H9 (cell line): ENCODE measurements at regions not wholly inside any gene's neighbourhood (a gene's known extent, or its start where the extent isn't known, plus 50 kb on each side); places are given as distances from the start of the nearest gene placed in this dataset.

ENCODE experiments used
- DNase-seq: peaks from one replicate; pipeline ENCODE4 v3.0.0-alpha.2; 2017
- H2AFZ ChIP-seq: one replicate; pipeline ENCODE4 v1.6.1; 2013; ENCODE audit warnings: mild to moderate bottlenecking, low read length, control low read depth, moderate library complexity
- H2AK5ac ChIP-seq: 2 replicates; pipeline ENCODE4 v1.6.1; 2013; ENCODE audit warnings: low read length, control low read depth, mixed read lengths; ENCODE audit not compliant: insufficient read length
- H2BK120ac ChIP-seq: one replicate; pipeline ENCODE4 v1.6.1; 2013; ENCODE audit warnings: low read depth, mild to moderate bottlenecking, low read length, control low read depth, inconsistent platforms; ENCODE audit not compliant: poor library complexity, severe bottlenecking
- H2BK12ac ChIP-seq: 2 replicates; pipeline ENCODE4 v1.6.1; 2013; ENCODE audit warnings: low read length, control low read depth, mixed read lengths, low read depth; ENCODE audit not compliant: insufficient read length
- H2BK15ac ChIP-seq: 2 replicates; pipeline ENCODE4 v1.6.1; 2013; ENCODE audit warnings: low read depth, low read length, control low read depth
- H2BK20ac ChIP-seq: one replicate; pipeline ENCODE4 v1.6.1; 2013; ENCODE audit warnings: low read depth, mild to moderate bottlenecking, low read length, control low read depth, inconsistent platforms; ENCODE audit not compliant: poor library complexity, severe bottlenecking
- H2BK5ac ChIP-seq: 2 replicates; pipeline ENCODE4 v1.6.1; 2013; ENCODE audit warnings: low read length, control low read depth, mixed read lengths; ENCODE audit not compliant: insufficient read length
- H3K14ac ChIP-seq: 2 replicates; pipeline ENCODE4 v1.6.1; 2013; ENCODE audit warnings: low read length, control low read depth; ENCODE audit not compliant: insufficient read depth
- H3K18ac ChIP-seq: 2 replicates; pipeline ENCODE4 v1.6.1; 2013; ENCODE audit warnings: low read depth, mild to moderate bottlenecking, mixed read lengths, low read length, control low read depth; ENCODE audit not compliant: insufficient read length
- H3K23ac ChIP-seq: 2 replicates; pipeline ENCODE4 v1.6.1; 2013; ENCODE audit warnings: low read length, control low read depth, mixed read lengths, low read depth; ENCODE audit not compliant: insufficient read length
- H3K23me2 ChIP-seq: 2 replicates; pipeline ENCODE4 v1.6.1; 2013; ENCODE audit warnings: low read depth, mild to moderate bottlenecking, mixed read lengths, low read length, control low read depth; ENCODE audit not compliant: insufficient read length, poor library complexity, severe bottlenecking
- H3K27ac ChIP-seq: 2 replicates; pipeline ENCODE4 v1.5.1; 2013; ENCODE audit warnings: low read length, control low read depth, mixed read lengths, low read depth; ENCODE audit not compliant: insufficient read length
- H3K27me3 ChIP-seq: 2 replicates; pipeline ENCODE4 v1.6.1; 2013; ENCODE audit warnings: low read length, control low read depth, inconsistent platforms; ENCODE audit not compliant: insufficient read depth
- H3K4ac ChIP-seq: 2 replicates; pipeline ENCODE4 v1.6.1; 2013; ENCODE audit warnings: low read depth, mild to moderate bottlenecking, control low read depth, inconsistent platforms, low read length, moderate library complexity
- H3K4me1 ChIP-seq: 2 replicates; pipeline ENCODE4 v1.6.1; 2013; ENCODE audit warnings: low read length, control low read depth, inconsistent platforms; ENCODE audit not compliant: insufficient read depth
- H3K4me2 ChIP-seq: 2 replicates; pipeline ENCODE4 v1.6.1; 2013; ENCODE audit warnings: low read length, control low read depth, mixed read lengths; ENCODE audit not compliant: insufficient read length, insufficient read depth
- H3K56ac ChIP-seq: 2 replicates; pipeline ENCODE4 v1.6.1; 2013; ENCODE audit warnings: low read depth, mild to moderate bottlenecking, mixed read lengths, low read length, control low read depth; ENCODE audit not compliant: insufficient read length
- H3K79me1 ChIP-seq: 2 replicates; pipeline ENCODE4 v1.6.1; 2013; ENCODE audit warnings: low read depth, mild to moderate bottlenecking, moderate library complexity, low read length, control low read depth, inconsistent platforms; ENCODE audit not compliant: insufficient read depth, poor library complexity, severe bottlenecking
- H3K79me2 ChIP-seq: 2 replicates; pipeline ENCODE4 v1.6.1; 2013; ENCODE audit warnings: low read length, control low read depth, inconsistent platforms; ENCODE audit not compliant: insufficient read depth
- H3K9ac ChIP-seq: 2 replicates; pipeline ENCODE4 v1.6.1; 2013; ENCODE audit warnings: low read length, control low read depth, mixed read lengths; ENCODE audit not compliant: insufficient read length; ENCODE audit errors: extremely low read depth
- H3K9me3 ChIP-seq: one replicate; pipeline ENCODE4 v1.6.1; 2013; ENCODE audit warnings: low read depth, low read length, inconsistent platforms; ENCODE audit not compliant: control insufficient read depth
- H3T11ph ChIP-seq: one replicate; pipeline ENCODE4 v1.6.1; 2013; ENCODE audit warnings: mild to moderate bottlenecking, low read length, control low read depth, inconsistent platforms
- H4K20me1 ChIP-seq: one replicate; pipeline ENCODE4 v1.6.1; 2013; ENCODE audit not compliant: control insufficient read depth, insufficient read length, insufficient read depth
- H4K5ac ChIP-seq: 2 replicates; pipeline ENCODE4 v1.6.1; 2013; ENCODE audit warnings: low read depth, mild to moderate bottlenecking, mixed read lengths, low read length, control low read depth; ENCODE audit not compliant: insufficient read length
- H4K8ac ChIP-seq: replicated peaks from 2 replicates; pipeline ENCODE4 v1.6.1; 2013; ENCODE audit warnings: low read length, control low read depth, mixed read lengths, low read depth; ENCODE audit not compliant: insufficient read length
- H4K91ac ChIP-seq: 2 replicates; pipeline ENCODE4 v1.6.1; 2013; ENCODE audit warnings: low read depth, mild to moderate bottlenecking, moderate library complexity, mixed read lengths, low read length, control low read depth; ENCODE audit not compliant: insufficient read length
- H3K27ac Mint-ChIP-seq, 3 experiments: 2 replicates in 2 of 3; 3 replicates in 1 of 3; pipeline ENCODE4 v1.8.0; 2020 to 2021; ENCODE audit warnings: mixed read lengths in 3 of 3, mild to moderate bottlenecking in 1 of 3, moderate library complexity in 1 of 3
- H3K27me3 Mint-ChIP-seq: 2 replicates; pipeline ENCODE4 v1.8.0; 2021; ENCODE audit warnings: low read depth, mild to moderate bottlenecking, moderate library complexity, mixed read lengths
- H3K36me3 Mint-ChIP-seq, 3 experiments: 2 replicates in 2 of 3; 3 replicates in 1 of 3; pipeline ENCODE4 v1.8.0; 2020 to 2021; ENCODE audit warnings: low read depth in 3 of 3, mixed read lengths in 3 of 3; ENCODE audit not compliant: insufficient read depth in 1 of 3
- H3K4me1 Mint-ChIP-seq, 2 experiments: 2 replicates each; pipeline ENCODE4 v1.8.0; 2020; ENCODE audit warnings: mixed read lengths in 2 of 2
- H3K4me3 Mint-ChIP-seq, 2 experiments: 2 replicates in 1 of 2; 3 replicates in 1 of 2; pipeline ENCODE4 v1.8.0; 2020 to 2021; ENCODE audit warnings: mild to moderate bottlenecking in 2 of 2, mixed read lengths in 2 of 2, moderate library complexity in 1 of 2
- H3K9me3 Mint-ChIP-seq, 2 experiments: 2 replicates in 1 of 2; 3 replicates in 1 of 2; pipeline ENCODE4 v1.8.0; 2020; ENCODE audit warnings: mild to moderate bottlenecking in 2 of 2, mixed read lengths in 2 of 2, moderate library complexity in 1 of 2
- WGBS: extraction: QIAGEN DNeasy Blood & Tissue Kit; methylation state at CpG from one replicate; pipeline ENCODE4 v1.1.7; 2013; ENCODE audit warnings: missing lambda C conversion rate, low lambda C conversion rate, mixed read lengths; ENCODE audit not compliant: insufficient read length; ENCODE audit errors: extremely low coverage; 5-methylcytosine and 5-hydroxymethylcytosine counted together
- TF ChIP-seq, protein P1 (sequence below): fragments of 200-600 bp; sonication (generic); conservative IDR thresholded peaks from 3 replicates; pipeline ENCODE4 v1.8.0; 2021; ENCODE audit warnings: antibody characterized with exemption, mild to moderate bottlenecking

DNA sequence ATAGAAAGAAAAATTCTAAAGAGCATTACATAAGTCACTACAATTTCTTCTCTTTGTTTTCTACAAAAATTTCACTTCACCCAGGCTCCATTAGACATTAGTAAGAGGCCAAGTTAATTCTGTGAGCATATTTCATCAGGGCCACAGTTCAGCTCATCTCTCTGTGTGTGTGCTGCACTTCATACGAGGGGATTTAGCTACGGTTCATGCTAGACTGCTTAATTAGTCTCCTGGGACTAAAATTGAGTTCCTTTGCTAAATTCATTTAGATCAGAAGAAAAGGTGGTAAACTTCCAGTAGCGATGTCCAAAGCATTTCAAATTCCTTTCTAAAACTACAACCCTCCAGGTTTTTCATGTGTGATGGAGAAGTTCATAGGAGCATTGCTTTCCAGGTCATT is 83.1 kb upstream of the SETMAR start:
- TF ChIP-seq, protein P1, sequence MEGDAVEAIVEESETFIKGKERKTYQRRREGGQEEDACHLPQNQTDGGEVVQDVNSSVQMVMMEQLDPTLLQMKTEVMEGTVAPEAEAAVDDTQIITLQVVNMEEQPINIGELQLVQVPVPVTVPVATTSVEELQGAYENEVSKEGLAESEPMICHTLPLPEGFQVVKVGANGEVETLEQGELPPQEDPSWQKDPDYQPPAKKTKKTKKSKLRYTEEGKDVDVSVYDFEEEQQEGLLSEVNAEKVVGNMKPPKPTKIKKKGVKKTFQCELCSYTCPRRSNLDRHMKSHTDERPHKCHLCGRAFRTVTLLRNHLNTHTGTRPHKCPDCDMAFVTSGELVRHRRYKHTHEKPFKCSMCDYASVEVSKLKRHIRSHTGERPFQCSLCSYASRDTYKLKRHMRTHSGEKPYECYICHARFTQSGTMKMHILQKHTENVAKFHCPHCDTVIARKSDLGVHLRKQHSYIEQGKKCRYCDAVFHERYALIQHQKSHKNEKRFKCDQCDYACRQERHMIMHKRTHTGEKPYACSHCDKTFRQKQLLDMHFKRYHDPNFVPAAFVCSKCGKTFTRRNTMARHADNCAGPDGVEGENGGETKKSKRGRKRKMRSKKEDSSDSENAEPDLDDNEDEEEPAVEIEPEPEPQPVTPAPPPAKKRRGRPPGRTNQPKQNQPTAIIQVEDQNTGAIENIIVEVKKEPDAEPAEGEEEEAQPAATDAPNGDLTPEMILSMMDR = no peak

More for the DNA sequence above, 83.1 kb upstream of the SETMAR start:
- Histone ChIP-seq H3K56ac (no peak overlapping the region), H3K23me2 (no peaks in the 10 kb centered on the region), H3K23ac (no peak overlapping the region), H2BK15ac (no peak overlapping the region), H3K14ac (no peak overlapping the region), H2AK5ac (no peak overlapping the region), H2BK20ac (no peak overlapping the region), H2BK5ac (no peak overlapping the region), H2AFZ (no peak overlapping the region), H3K4me2 (no peak overlapping the region), H3K27ac (no peak overlapping the region), H3K9me3 (no peaks in the 10 kb centered on the region), H3K27me3 (no peaks in the 10 kb centered on the region), H4K8ac (no peak overlapping the region), H3K9ac (no peak overlapping the region), H4K91ac (no peak overlapping the region), H2BK120ac (no peak overlapping the region), H3K4me1 (no peaks in the 10 kb centered on the region), H3K79me1 (no peaks in the 10 kb centered on the region), H3K18ac (no peak overlapping the region), H3K4ac (no peak overlapping the region), H4K5ac (no peak overlapping the region), H2BK12ac (no peak overlapping the region), H3T11ph (no peak overlapping the region), H4K20me1 (no peaks in the 10 kb centered on the region), H3K79me2 (no peaks in the 10 kb centered on the region)
- Mint-ChIP-seq H3K4me1 (peaks cover 0 to 5% of the 10 kb centered on the region in 2 experiments; a peak in 1 of 4 replicates), H3K9me3 (peaks cover 15% of the 10 kb centered on the region in 2 experiments), H3K27ac (no peak overlapping the region; a peak in 1 of 7 replicates), H3K36me3 (peaks cover 0 to 5% (median 1%) of the 10 kb centered on the region in 3 experiments; a peak in 3 of 7 replicates), H3K4me3 (no peak overlapping the region), H3K27me3 (peaks cover 4% of the 10 kb centered on the region)
- no peak for DNase-seq
- WGBS = no CpG with 5 or more reads among the region's 3 CpGs
